ENCODE measurements at regions not wholly inside any gene's neighbourhood (a gene's known extent, or its start where the extent isn't known, plus 50 kb on each side); places are given as distances from the start of the nearest gene placed in this dataset.

- no peak overlapping the region for H3K4me3 ChIP-seq (ENCODE audit: low read depth, low read length)
- no peak for TF ChIP-seq CTCF (IDR thresholded peaks at IDR 0.05; ENCODE audit: low read depth, low read length, missing control alignments)
- no peak for DNase-seq (ENCODE audit: low read depth)
These were observed 102.0 kb upstream of the RPS6KA2 start for GRCh38 chr6:166728884-166729530.

- no peak overlapping the region for H3K4me3 ChIP-seq (ENCODE audit: low read depth, low read length)
- TF ChIP-seq CTCF (IDR thresholded peaks at IDR 0.05; ENCODE audit: low read depth, low read length, missing control alignments): no peak
- no peak for DNase-seq (ENCODE audit: low read depth)
These were observed 99.2 kb upstream of the RPS6KA2 start for GRCh38 chr6:166726201-166726600.

GRCh38 chr6:166725571-166725970, 98.5 kb upstream of the RPS6KA2 start:
- DNase-seq (ENCODE audit: low read depth): no peak
- TF ChIP-seq CTCF (IDR thresholded peaks at IDR 0.05; ENCODE audit: low read depth, low read length, missing control alignments): no peak
- no peak overlapping the region for H3K4me3 ChIP-seq (ENCODE audit: low read depth, low read length)

GRCh38 chr6:166724576-166724975, 97.5 kb upstream of the RPS6KA2 start:
- DNase-seq (ENCODE audit: low read depth): no peak
- no peak for TF ChIP-seq CTCF (IDR thresholded peaks at IDR 0.05; ENCODE audit: low read depth, low read length, missing control alignments)
- H3K4me3 ChIP-seq (ENCODE audit: low read depth, low read length): no peak overlapping the region

- no peak for TF ChIP-seq CTCF (IDR thresholded peaks at IDR 0.05; ENCODE audit: low read depth, low read length, missing control alignments)
- H3K4me3 ChIP-seq (ENCODE audit: low read depth, low read length): no peak overlapping the region
- DNase-seq (ENCODE audit: low read depth): no peak
These were observed 95.7 kb upstream of the RPS6KA2 start for GRCh38 chr6:166722785-166723184.

- TF ChIP-seq CTCF (IDR thresholded peaks at IDR 0.05; ENCODE audit: low read depth, low read length, missing control alignments): no peak
- no peak overlapping the region for H3K4me3 ChIP-seq (ENCODE audit: low read depth, low read length)
- no peak for DNase-seq (ENCODE audit: low read depth)
These were observed 94.5 kb upstream of the RPS6KA2 start for GRCh38 chr6:166721576-166721975.

- no peak overlapping the region for H3K4me3 ChIP-seq (ENCODE audit: low read depth, low read length)
- DNase-seq (ENCODE audit: low read depth): no peak
- no peak for TF ChIP-seq CTCF (IDR thresholded peaks at IDR 0.05; ENCODE audit: low read depth, low read length, missing control alignments)
These were observed 93.8 kb upstream of the RPS6KA2 start for GRCh38 chr6:166720856-166721255.
